PC-3 (cell line): ENCODE measurements at regions not wholly inside any gene's neighbourhood (a gene's known extent, or its start where the extent isn't known, plus 50 kb on each side); places are given as distances from the start of the nearest gene placed in this dataset.

Source experiments
- ATAC-seq: fragments of 200-7000 bp; cut with Tn5 transposase; 2 replicates; pipeline ENCODE4 v1.9.1; 2020; ENCODE audit warnings: mild to moderate bottlenecking, moderate library complexity
- BruUV-seq: library from RNA; stranded (reverse); fragments of 400-500 nt; replicated peaks from 2 replicates; lab custom pipeline; 2021; lab: Mats Ljungman, UMichigan
- CTCF ChIA-PET: fragments of 300-600 bp; sonication (Branson Sonifier 250); formaldehyde crosslinking; loops from one replicate; lab custom pipeline; 2022; ENCODE audit warnings: antibody characterized with exemption; lab: Charles Lee
- POLR2A ChIA-PET: fragments of 300-600 bp; sonication (Branson Sonifier 250); formaldehyde crosslinking; loops from one replicate; lab custom pipeline; 2022; ENCODE audit warnings: antibody characterized with exemption; ENCODE audit not compliant: unreplicated experiment; lab: Charles Lee
- DNase-seq: peaks from one replicate; pipeline ENCODE4 v3.0.0-alpha.2; 2015
- H2AFZ ChIP-seq: fragments of 300-600 bp; sonication (generic); 2 replicates; pipeline ENCODE4 v1.6.0; 2016; ENCODE audit warnings: antibody characterized with exemption, low read length
- H3F3A ChIP-seq: fragments of 300-600 bp; sonication (generic); one replicate; pipeline ENCODE4 v1.6.0; 2017; ENCODE audit warnings: antibody characterized with exemption, low read length, control low read depth, mild to moderate bottlenecking; ENCODE audit not compliant: unreplicated experiment
- H3K27ac ChIP-seq: fragments of 300-600 bp; sonication (generic); 2 replicates; pipeline ENCODE4 v1.5.1; 2016; ENCODE audit warnings: mild to moderate bottlenecking, low read length
- H3K27me3 ChIP-seq: fragments of 300-600 bp; sonication (generic); 2 replicates; pipeline ENCODE4 v1.6.1; 2016; ENCODE audit warnings: low read length, mixed read lengths
- H3K36me3 ChIP-seq: fragments of 300-600 bp; sonication (generic); 2 replicates; pipeline ENCODE4 v1.6.1; 2016; ENCODE audit warnings: low read depth, mixed run types, low read length, mixed read lengths
- H3K4me1 ChIP-seq: fragments of 300-600 bp; sonication (generic); 2 replicates; pipeline ENCODE4 v1.5.1; 2016; ENCODE audit warnings: low read length; ENCODE audit not compliant: insufficient read depth
- H3K4me2 ChIP-seq: fragments of 300-600 bp; sonication (generic); 2 replicates; pipeline ENCODE4 v1.6.0; 2016; ENCODE audit warnings: low read length
- H3K4me3 ChIP-seq: fragments of 300-600 bp; sonication (generic); 2 replicates; pipeline ENCODE4 v1.5.1; 2016; ENCODE audit warnings: mild to moderate bottlenecking, low read length, mixed read lengths
- H3K79me2 ChIP-seq: fragments of 300-600 bp; sonication (generic); 2 replicates; pipeline ENCODE4 v1.6.1; 2017; ENCODE audit warnings: low read length, mixed read lengths
- H3K9ac ChIP-seq: fragments of 300-600 bp; sonication (generic); 2 replicates; pipeline ENCODE4 v1.6.0; 2016; ENCODE audit warnings: mild to moderate bottlenecking, low read length
- H3K9me2 ChIP-seq: fragments of 300-600 bp; sonication (generic); replicated peaks from 2 replicates; pipeline ENCODE4 v1.6.1; 2016; ENCODE audit warnings: mixed run types, low read length, mixed read lengths
- H3K9me3 ChIP-seq: fragments of 300-600 bp; sonication (generic); 2 replicates; pipeline ENCODE4 v1.6.1; 2016; ENCODE audit warnings: low read length, mixed read lengths
- H4K20me1 ChIP-seq: fragments of 300-600 bp; sonication (generic); 2 replicates; pipeline ENCODE4 v1.6.1; 2016; ENCODE audit warnings: low read length, mixed read lengths
- CTCF ChIP-seq: fragments of 300-600 bp; sonication (generic); conservative IDR thresholded peaks from 2 replicates; pipeline ENCODE4 v1.5.1; 2017; ENCODE audit warnings: antibody characterized with exemption, low read depth, mild to moderate bottlenecking, low read length
- EZH2 ChIP-seq: fragments of 300-600 bp; sonication (generic); IDR thresholded peaks from one replicate; pipeline ENCODE4 v1.6.1; 2017; ENCODE audit warnings: antibody characterized with exemption, mild to moderate bottlenecking, low read length; ENCODE audit not compliant: unreplicated experiment
- EZH2phosphoT487 ChIP-seq: fragments of 300-600 bp; sonication (generic); IDR thresholded peaks from 2 replicates; pipeline ENCODE4 v1.6.1; 2018; ENCODE audit warnings: mild to moderate bottlenecking, antibody characterized with exemption, low read length, borderline replicate concordance
- intact Hi-C: fragments of 100-400 bp; cut with micrococcal nuclease; formaldehyde crosslinking; loops from 2 replicates; pipeline ENCODE4 v1.9.0; 2023

- no peaks in the 10 kb centered on the region for H3K9me3 ChIP-seq
- DNase-seq: no peak
- no peaks in the 10 kb centered on the region for H3K36me3 ChIP-seq
- H3K79me2 ChIP-seq: no peaks in the 10 kb centered on the region
- BruUV-seq: no TSS peak
- TF ChIP-seq EZH2phosphoT487 (no peak), EZH2 (no peak), CTCF (no peak)
- no peak overlapping the region for H3K4me2 ChIP-seq
- no peaks in the 10 kb centered on the region for H3F3A ChIP-seq
- intact Hi-C loops: no loop called here
- CTCF ChIA-PET: no interaction called here
- H3K9ac ChIP-seq: no peak overlapping the region
- H3K4me3 ChIP-seq: no peak overlapping the region
- no peaks in the 10 kb centered on the region for H3K4me1 ChIP-seq
- no peak for ATAC-seq
- H2AFZ ChIP-seq: no peak overlapping the region
- H4K20me1 ChIP-seq: no peaks in the 10 kb centered on the region
- no peaks in the 10 kb centered on the region for H3K27me3 ChIP-seq
- POLR2A ChIA-PET: no interaction called here
- no peak overlapping the region for H3K27ac ChIP-seq
- no peaks in the 10 kb centered on the region for H3K9me2 ChIP-seq
These were observed 74.8 kb upstream of the SLIT2 start for GRCh38 chr4:20176881-20177280.

GRCh38 chr4:20172070-20172760 is 79.5 kb upstream of the SLIT2 start:
- BruUV-seq: no TSS peak
- DNase-seq: no peak
- ATAC-seq: no peak
- Histone ChIP-seq H3K4me1 (no peaks in the 10 kb centered on the region), H2AFZ (no peak overlapping the region), H3K9me2 (no peaks in the 10 kb centered on the region), H3K79me2 (no peaks in the 10 kb centered on the region), H3F3A (no peaks in the 10 kb centered on the region), H3K36me3 (no peaks in the 10 kb centered on the region), H3K9ac (no peak overlapping the region), H4K20me1 (no peaks in the 10 kb centered on the region), H3K4me3 (no peak overlapping the region), H3K27me3 (no peaks in the 10 kb centered on the region), H3K27ac (no peak overlapping the region), H3K9me3 (no peaks in the 10 kb centered on the region), H3K4me2 (no peak overlapping the region)
- ChIA-PET POLR2A (no interaction called here), CTCF (no interaction called here)
- TF ChIP-seq EZH2 (no peak), EZH2phosphoT487 (no peak), CTCF (no peak)
- intact Hi-C loops: no loop called here

- ChIA-PET POLR2A (no interaction called here), CTCF (no interaction called here)
- Histone ChIP-seq H3K36me3 (no peaks in the 10 kb centered on the region), H3K4me1 (no peaks in the 10 kb centered on the region), H3K4me3 (no peak overlapping the region), H3F3A (no peaks in the 10 kb centered on the region), H3K79me2 (no peaks in the 10 kb centered on the region), H3K9me3 (no peaks in the 10 kb centered on the region), H2AFZ (no peak overlapping the region), H3K9me2 (no peaks in the 10 kb centered on the region), H3K27ac (no peak overlapping the region), H4K20me1 (no peaks in the 10 kb centered on the region), H3K9ac (no peak overlapping the region), H3K27me3 (no peaks in the 10 kb centered on the region), H3K4me2 (no peak overlapping the region)
- TF ChIP-seq CTCF (no peak), EZH2 (no peak), EZH2phosphoT487 (no peak)
- no peak for DNase-seq
- intact Hi-C loops: no loop called here
- no TSS peak for BruUV-seq
- no peak for ATAC-seq
These were observed 85.2 kb upstream of the SLIT2 start for GRCh38 chr4:20166544-20166943.
